Gastrocnemius medialis (tissue), 4 donors: ENCODE measurements at regions not wholly inside any gene's neighbourhood (a gene's known extent, or its start where the extent isn't known, plus 50 kb on each side); places are given as distances from the start of the nearest gene placed in this dataset.

Experiments used
- POLR2A ChIP-seq, 2 donors: fragments of 450-650 bp; IDR thresholded peaks; one replicate each; pipeline ENCODE4 v1.6.1; 2017; ENCODE audit warnings: antibody characterized with exemption in 2 of 2, mild to moderate bottlenecking in 2 of 2, moderate library complexity in 2 of 2
- TF ChIP-seq, protein P1 (sequence below), 5 experiments: fragments of 450-650 bp in 3 of 5; fragments of 200-600 bp in 2 of 5; sonication (generic) in 2 of 5; IDR thresholded peaks in 4 of 5; conservative IDR thresholded peaks in 1 of 5; 1 replicate in 4 of 5; 2 replicates in 1 of 5; pipeline ENCODE4 v1.5.1; 2016 to 2019; ENCODE audit warnings: antibody characterized with exemption in 5 of 5, mild to moderate bottlenecking in 3 of 5, moderate library complexity in 3 of 5

DNA sequence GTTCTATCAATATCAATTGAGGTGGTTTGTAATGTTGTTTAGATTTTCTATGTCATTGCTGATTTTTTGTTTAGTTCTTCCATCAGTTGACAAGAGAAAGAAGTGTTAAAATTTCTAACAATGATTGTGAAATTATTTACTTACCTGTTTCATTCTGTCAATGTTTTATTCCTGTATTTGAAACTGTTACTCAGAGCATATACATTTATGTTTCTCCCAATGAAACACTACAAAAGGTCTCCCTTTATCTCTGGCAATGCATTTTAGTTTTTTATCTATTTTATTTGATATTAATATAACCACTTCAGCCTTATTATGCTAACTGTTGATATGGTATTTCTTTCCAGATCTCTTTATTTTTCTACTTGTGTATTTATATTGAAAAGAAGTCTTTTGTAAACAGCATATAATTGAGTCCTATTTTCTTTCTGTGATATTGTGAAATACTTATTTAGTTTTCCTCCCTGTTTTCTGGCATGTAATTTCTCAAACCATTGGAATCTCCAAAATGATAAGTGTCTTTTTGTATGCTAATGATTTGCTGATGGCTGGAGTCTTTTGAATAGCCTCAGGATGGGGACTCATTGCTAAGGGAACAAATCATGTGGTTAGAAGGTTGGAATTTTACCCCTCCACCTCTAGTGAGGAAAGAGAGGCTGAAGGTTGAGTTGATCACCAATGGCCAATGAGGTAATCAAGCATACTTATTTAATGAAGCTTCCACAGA lies 122.0 kb downstream of the ADSS2 start:
- TF ChIP-seq, protein P1, sequence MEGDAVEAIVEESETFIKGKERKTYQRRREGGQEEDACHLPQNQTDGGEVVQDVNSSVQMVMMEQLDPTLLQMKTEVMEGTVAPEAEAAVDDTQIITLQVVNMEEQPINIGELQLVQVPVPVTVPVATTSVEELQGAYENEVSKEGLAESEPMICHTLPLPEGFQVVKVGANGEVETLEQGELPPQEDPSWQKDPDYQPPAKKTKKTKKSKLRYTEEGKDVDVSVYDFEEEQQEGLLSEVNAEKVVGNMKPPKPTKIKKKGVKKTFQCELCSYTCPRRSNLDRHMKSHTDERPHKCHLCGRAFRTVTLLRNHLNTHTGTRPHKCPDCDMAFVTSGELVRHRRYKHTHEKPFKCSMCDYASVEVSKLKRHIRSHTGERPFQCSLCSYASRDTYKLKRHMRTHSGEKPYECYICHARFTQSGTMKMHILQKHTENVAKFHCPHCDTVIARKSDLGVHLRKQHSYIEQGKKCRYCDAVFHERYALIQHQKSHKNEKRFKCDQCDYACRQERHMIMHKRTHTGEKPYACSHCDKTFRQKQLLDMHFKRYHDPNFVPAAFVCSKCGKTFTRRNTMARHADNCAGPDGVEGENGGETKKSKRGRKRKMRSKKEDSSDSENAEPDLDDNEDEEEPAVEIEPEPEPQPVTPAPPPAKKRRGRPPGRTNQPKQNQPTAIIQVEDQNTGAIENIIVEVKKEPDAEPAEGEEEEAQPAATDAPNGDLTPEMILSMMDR (IDR thresholded peaks at IDR 0.05 in 4 of 5, conservative IDR thresholded peaks at IDR 0.05 in 1 of 5) = no peak
- no peak for TF ChIP-seq POLR2A (IDR thresholded peaks at IDR 0.05)
